H1 (cell line): ENCODE measurements at regions not wholly inside any gene's neighbourhood (a gene's known extent, or its start where the extent isn't known, plus 50 kb on each side); places are given as distances from the start of the nearest gene placed in this dataset.

Experiments
- CTCF ChIA-PET: fragments of 300-600 bp; sonication (Branson Sonifier 250); formaldehyde crosslinking; loops from one replicate; lab custom pipeline; 2021; ENCODE audit not compliant: partially characterized antibody; lab: Charles Lee
- POLR2A ChIA-PET: fragments of 300-600 bp; sonication (Branson Sonifier 250); formaldehyde crosslinking; loops from one replicate; lab custom pipeline; 2021; ENCODE audit warnings: inconsistent platforms; ENCODE audit not compliant: partially characterized antibody; lab: Charles Lee
- DNase-seq, 2 experiments: peaks; one replicate each; pipeline versions ENCODE4 v3.0.0 to v3.0.0-alpha.2; 2010 to 2022; ENCODE audit warnings: low spot score in 2 of 2, low read depth in 1 of 2, mixed read lengths in 1 of 2
- FAIRE-seq: peaks from 2 replicates; lab custom pipeline; 2011; peaks lifted over from hg19 to GRCh38; lab: Jason Lieb, UNC
- H2AFZ ChIP-seq: 2 replicates; pipeline ENCODE4 v1.8.1; 2012; ENCODE audit warnings: low read length, inconsistent platforms
- H2AK5ac ChIP-seq: 2 replicates; pipeline ENCODE4 v1.6.1; 2013; ENCODE audit warnings: low read depth, low read length
- H2BK120ac ChIP-seq: replicated peaks from 2 replicates; pipeline ENCODE3; 2013; ENCODE audit warnings: low read depth, low read length, inconsistent platforms
- H2BK12ac ChIP-seq: 2 replicates; pipeline ENCODE4 v1.6.1; 2013; ENCODE audit warnings: low read depth, low read length
- H2BK15ac ChIP-seq: 2 replicates; pipeline ENCODE4 v1.6.1; 2013; ENCODE audit warnings: low read length
- H2BK20ac ChIP-seq: 2 replicates; pipeline ENCODE4 v1.6.1; 2013; ENCODE audit warnings: low read length
- H2BK5ac ChIP-seq: 2 replicates; pipeline ENCODE4 v1.6.1; 2013; ENCODE audit warnings: low read depth, low read length
- H3K14ac ChIP-seq: 2 replicates; pipeline ENCODE4 v1.6.1; 2013; ENCODE audit warnings: inconsistent platforms; ENCODE audit not compliant: insufficient read length
- H3K18ac ChIP-seq: 2 replicates; pipeline ENCODE4 v1.6.1; 2013; ENCODE audit warnings: low read length; ENCODE audit errors: extremely low read depth
- H3K23ac ChIP-seq: 2 replicates; pipeline ENCODE4 v1.6.1; 2013; ENCODE audit warnings: inconsistent platforms; ENCODE audit not compliant: insufficient read length
- H3K23me2 ChIP-seq: 2 replicates; pipeline ENCODE4 v1.6.1; 2013; ENCODE audit warnings: low read depth, low read length
- H3K27ac ChIP-seq: 2 replicates; pipeline ENCODE4 v1.6.1; 2011; ENCODE audit warnings: low read depth, low read length, inconsistent platforms
- H3K27me3 ChIP-seq, 4 experiments: replicated peaks in 1 of 4; 1 replicate in 1 of 4; 2 replicates in 3 of 4; pipeline versions ENCODE4 v1.6.1 to v1.8.1; 2011 to 2013; ENCODE audit warnings: low read length in 3 of 4, mild to moderate bottlenecking in 3 of 4, inconsistent platforms in 2 of 4, mixed read lengths in 2 of 4, moderate library complexity in 1 of 4; ENCODE audit not compliant: control insufficient read depth in 3 of 4, insufficient read depth in 3 of 4; ENCODE audit errors: extremely low read depth in 1 of 4
- H3K36me3 ChIP-seq, 4 experiments: 2 replicates each; pipeline versions ENCODE4 v1.6.1 to v1.8.1; 2011 to 2013; ENCODE audit warnings: mild to moderate bottlenecking in 4 of 4, low read length in 3 of 4, moderate library complexity in 2 of 4, control low read depth in 1 of 4, inconsistent platforms in 1 of 4; ENCODE audit not compliant: insufficient read depth in 4 of 4, control insufficient read depth in 2 of 4
- H3K4ac ChIP-seq: replicated peaks from 2 replicates; pipeline ENCODE3; 2013; ENCODE audit warnings: low read length, low read depth, mixed read lengths, inconsistent platforms; ENCODE audit not compliant: insufficient read length
- H3K4me1 ChIP-seq, 4 experiments: replicated peaks in 1 of 4; 1 replicate in 1 of 4; 2 replicates in 3 of 4; pipeline versions ENCODE4 v1.6.1 to v1.8.1; 2011 to 2013; ENCODE audit warnings: low read length in 3 of 4, inconsistent platforms in 2 of 4, mixed read lengths in 1 of 4; ENCODE audit not compliant: insufficient read depth in 4 of 4, control insufficient read depth in 3 of 4
- H3K4me2 ChIP-seq, 2 experiments: 2 replicates each; pipeline versions ENCODE4 v1.6.1 to v1.8.1; 2011 to 2013; ENCODE audit warnings: low read depth in 2 of 2, low read length in 2 of 2, control low read depth in 1 of 2, inconsistent platforms in 1 of 2, mild to moderate bottlenecking in 1 of 2; ENCODE audit not compliant: insufficient read depth in 1 of 2
- H3K4me3 ChIP-seq, 4 experiments: fragments of 200-600, 300-600 bp in 1 of 4; sonication (generic), shearing (Covaris generic), sonication (Bioruptor Twin) in 1 of 4; 2 replicates each; pipeline versions ENCODE4 v1.5.1 to v1.8.1; 2011 to 2016; ENCODE audit warnings: low read length in 4 of 4, low read depth in 3 of 4, control low read depth in 2 of 4, inconsistent platforms in 2 of 4, mild to moderate bottlenecking in 2 of 4, mixed read lengths in 1 of 4, moderate library complexity in 1 of 4; ENCODE audit not compliant: insufficient read depth in 2 of 4; ENCODE audit errors: extremely low read depth in 1 of 4
- H3K56ac ChIP-seq: replicated peaks from 2 replicates; pipeline ENCODE3; 2013; ENCODE audit warnings: low read depth, mild to moderate bottlenecking, mixed read lengths, low read length, inconsistent platforms; ENCODE audit not compliant: insufficient read length
- H3K79me1 ChIP-seq: 2 replicates; pipeline ENCODE4 v1.6.1; 2013; ENCODE audit warnings: low read depth, low read length, control low read depth
- H3K79me2 ChIP-seq, 2 experiments: 2 replicates each; pipeline versions ENCODE4 v1.6.1 to v1.8.1; 2012 to 2013; ENCODE audit warnings: low read length in 2 of 2, mild to moderate bottlenecking in 2 of 2, inconsistent platforms in 1 of 2; ENCODE audit not compliant: insufficient read depth in 2 of 2, control insufficient read depth in 1 of 2
- H3K9ac ChIP-seq, 4 experiments: replicated peaks in 1 of 4; 1 replicate in 1 of 4; 2 replicates in 3 of 4; pipeline versions ENCODE4 v1.6.1 to v1.8.1; 2011 to 2013; ENCODE audit warnings: low read depth in 3 of 4, low read length in 3 of 4, control low read depth in 2 of 4, mild to moderate bottlenecking in 2 of 4, moderate library complexity in 2 of 4, inconsistent platforms in 1 of 4; ENCODE audit errors: extremely low read depth in 1 of 4
- H3K9me3 ChIP-seq, 2 experiments: 2 replicates each; pipeline versions ENCODE4 v1.6.1 to v1.8.1; 2012 to 2013; ENCODE audit warnings: mild to moderate bottlenecking in 2 of 2, moderate library complexity in 2 of 2, control low read depth in 1 of 2, inconsistent platforms in 1 of 2, low read depth in 1 of 2, low read length in 1 of 2, mixed read lengths in 1 of 2; ENCODE audit not compliant: insufficient read depth in 2 of 2
- H4K20me1 ChIP-seq, 2 experiments: replicated peaks in 1 of 2; 2 replicates each; pipeline versions ENCODE3 to v1.8.1; 2011 to 2013; ENCODE audit warnings: inconsistent platforms in 2 of 2, low read length in 2 of 2, mild to moderate bottlenecking in 1 of 2; ENCODE audit not compliant: insufficient read depth in 2 of 2, control insufficient read depth in 1 of 2
- H4K5ac ChIP-seq: 2 replicates; pipeline ENCODE4 v1.6.1; 2013; ENCODE audit warnings: low read length, low read depth, mixed read lengths, inconsistent platforms; ENCODE audit not compliant: insufficient read length
- H4K8ac ChIP-seq: 2 replicates; pipeline ENCODE4 v1.8.0; 2013; ENCODE audit warnings: mild to moderate bottlenecking, moderate library complexity, low read length, inconsistent platforms; ENCODE audit not compliant: insufficient read depth; ENCODE audit errors: extremely low read depth
- H4K91ac ChIP-seq: replicated peaks from 2 replicates; pipeline ENCODE3; 2013; ENCODE audit warnings: low read length, mixed read lengths, inconsistent platforms; ENCODE audit not compliant: insufficient read length
- BCL11A ChIP-seq, 2 experiments: IDR thresholded peaks; one replicate each; pipeline ENCODE4 v1.6.1; 2011; ENCODE audit warnings: low read depth in 2 of 2, low read length in 2 of 2, mild to moderate bottlenecking in 2 of 2
- EGR1 ChIP-seq: IDR thresholded peaks from 2 replicates; pipeline ENCODE4 v1.6.1; 2011; ENCODE audit warnings: low read depth, low read length, borderline replicate concordance
- EZH2 ChIP-seq: fragments of 200-600 bp; sonication (generic); IDR thresholded peaks from 2 replicates; pipeline ENCODE4 v1.7.1; 2012; ENCODE audit warnings: low read depth, mild to moderate bottlenecking, moderate library complexity, low read length, inconsistent platforms; ENCODE audit not compliant: severe bottlenecking
- FOSL1 ChIP-seq: IDR thresholded peaks from 2 replicates; pipeline ENCODE4 v1.6.1; 2011; ENCODE audit warnings: mild to moderate bottlenecking, low read depth, low read length, moderate library complexity; ENCODE audit not compliant: insufficient read depth
- JUN ChIP-seq: IDR thresholded peaks from 2 replicates; pipeline ENCODE4 v1.6.1; 2011; ENCODE audit warnings: low read depth, mild to moderate bottlenecking, improper control_type of control experiment, low read length
- KDM4A ChIP-seq: IDR thresholded peaks from one replicate; pipeline ENCODE4 v1.7.1; 2012; ENCODE audit warnings: low read depth, mild to moderate bottlenecking, moderate library complexity, low read length, inconsistent platforms; ENCODE audit not compliant: severe bottlenecking
- KDM5A ChIP-seq: fragments of 200-600 bp; IDR thresholded peaks from 2 replicates; pipeline ENCODE4 v1.7.1; 2012; ENCODE audit warnings: mild to moderate bottlenecking, low read length, inconsistent platforms, mixed read lengths
- POLR2AphosphoS5 ChIP-seq: IDR thresholded peaks from 2 replicates; pipeline ENCODE4 v1.6.1; 2011; ENCODE audit warnings: low read depth, low read length
- POU5F1 ChIP-seq: IDR thresholded peaks from 2 replicates; pipeline ENCODE4 v1.6.1; 2011; ENCODE audit warnings: low read depth, mild to moderate bottlenecking, low read length, moderate library complexity
- RXRA ChIP-seq: IDR thresholded peaks from 2 replicates; pipeline ENCODE4 v1.6.1; 2011; ENCODE audit warnings: low read depth, mild to moderate bottlenecking, low read length, moderate library complexity; ENCODE audit not compliant: insufficient read depth
- SP1 ChIP-seq: IDR thresholded peaks from 2 replicates; pipeline ENCODE4 v1.6.1; 2011; ENCODE audit warnings: low read depth, low read length
- SRF ChIP-seq: IDR thresholded peaks from 2 replicates; pipeline ENCODE4 v1.6.1; 2011; ENCODE audit warnings: mild to moderate bottlenecking, low read depth, low read length, moderate library complexity
- TAF1 ChIP-seq: IDR thresholded peaks from 2 replicates; pipeline ENCODE4 v1.6.1; 2011; ENCODE audit warnings: mild to moderate bottlenecking, low read depth, low read length
- TAF7 ChIP-seq: optimal IDR thresholded peaks from 2 replicates; pipeline ENCODE3; 2011; ENCODE audit warnings: low read depth, mild to moderate bottlenecking, inconsistent platforms, low read length, moderate library complexity, borderline replicate concordance
- TEAD4 ChIP-seq: IDR thresholded peaks from 2 replicates; pipeline ENCODE4 v1.6.1; 2012; ENCODE audit warnings: low read depth, low read length, inconsistent platforms, mixed read lengths
- WGBS, 2 experiments: shearing (Covaris generic) in 1 of 2; methylation state at CpG; one replicate each; pipeline versions ENCODE4 v1.1.6 to v1.1.7; 2013 to 2015; ENCODE audit warnings: low lambda C conversion rate in 2 of 2, mixed read lengths in 2 of 2, inconsistent platforms in 1 of 2, low coverage in 1 of 2, missing lambda C conversion rate in 1 of 2; ENCODE audit not compliant: insufficient replicate concordance in 2 of 2, insufficient coverage in 1 of 2, insufficient read length in 1 of 2; ENCODE audit errors: extremely low coverage in 1 of 2, missing lambda C conversion rate in 1 of 2; 5-methylcytosine and 5-hydroxymethylcytosine counted together

DNA sequence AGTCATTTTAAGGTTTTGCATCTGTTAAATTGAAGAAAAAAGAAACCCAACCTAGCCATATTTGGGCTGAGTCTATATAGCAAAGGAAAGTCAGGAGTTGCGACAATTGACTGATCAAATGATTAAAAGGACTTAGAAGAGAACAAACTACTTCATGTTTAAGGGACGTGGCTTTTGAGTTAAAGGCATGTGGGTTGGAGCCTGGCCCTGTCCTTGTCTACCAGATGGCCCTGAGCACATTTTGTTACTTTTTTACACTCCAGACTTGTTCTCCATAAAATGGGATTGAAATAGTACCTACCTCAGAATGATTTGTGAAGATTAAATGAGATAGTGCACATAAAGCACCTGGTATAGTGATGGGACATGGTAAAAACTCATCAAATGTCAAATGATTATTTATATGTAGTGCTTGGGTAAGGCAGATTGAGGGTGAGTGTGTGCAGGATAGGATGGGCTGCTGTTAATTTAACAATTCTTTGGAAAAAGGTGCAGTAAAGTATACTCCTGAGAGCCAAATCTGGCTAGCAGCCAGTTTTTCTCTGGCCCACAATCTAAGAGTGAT, 168.3 kb downstream of the KIF20B start:
- Histone ChIP-seq H3K4me1 (no peaks in the 10 kb centered on the region), H4K8ac (no peak overlapping the region), H3K27ac (no peak overlapping the region), H3K79me1 (no peaks in the 10 kb centered on the region), H4K91ac (no peak overlapping the region), H3K4me3 (no peak overlapping the region), H3K14ac (no peak overlapping the region), H3K79me2 (no peaks in the 10 kb centered on the region), H3K9ac (no peak overlapping the region), H4K20me1 (no peaks in the 10 kb centered on the region), H3K27me3 (no peaks in the 10 kb centered on the region), H3K23me2 (no peaks in the 10 kb centered on the region; the same call in 1 of the 2 replicates), H3K9me3 (no peaks in the 10 kb centered on the region), H2BK20ac (no peak overlapping the region), H4K5ac (no peak overlapping the region), H3K23ac (no peak overlapping the region), H3K56ac (no peak overlapping the region), H2BK12ac (no peak overlapping the region), H3K4ac (no peak overlapping the region), H2BK15ac (no peak overlapping the region), H2AFZ (no peak overlapping the region), H2BK120ac (no peak overlapping the region), H2BK5ac (no peak overlapping the region), H3K4me2 (no peak overlapping the region), H3K36me3 (no peaks in the 10 kb centered on the region), H2AK5ac (no peak overlapping the region), H3K18ac (no peak overlapping the region)
- CTCF ChIA-PET, result no interaction called here
- FAIRE-seq, result no peak
- WGBS, 2 experiments, result 89% methylated on average over 2 of the region's 2 CpGs; no CpG with 5 or more reads in 1 of the 2 experiments
- POLR2A ChIA-PET, result no interaction called here
- no peak for DNase-seq
- no peak for TF ChIP-seq TAF7
- no peak for TF ChIP-seq EZH2
- TF ChIP-seq TAF1, result no peak
- no peak for TF ChIP-seq TEAD4
- no peak for TF ChIP-seq POU5F1
- TF ChIP-seq SRF, result no peak
- TF ChIP-seq BCL11A (IDR thresholded peaks at IDR 0.05; ENCODE audit: low read depth in 2 of 2, low read length in 2 of 2), result no peak
- no peak for TF ChIP-seq EGR1
- no peak for TF ChIP-seq POLR2AphosphoS5
- no peak for TF ChIP-seq SP1
- no peak for TF ChIP-seq KDM4A
- TF ChIP-seq FOSL1, result no peak
- TF ChIP-seq KDM5A, result no peak
- no peak for TF ChIP-seq RXRA
- TF ChIP-seq JUN, result no peak
